Activated naive CD4-positive, alpha-beta T cell treated with Interleukin-2 at 50 U/mL for 16 hours (primary cell): ENCODE measurements at regions not wholly inside any gene's neighbourhood (a gene's known extent, or its start where the extent isn't known, plus 50 kb on each side); places are given as distances from the start of the nearest gene placed in this dataset.

Source experiments
- DNase-seq: peaks from one replicate; pipeline ENCODE4 v3.0.0-alpha.2; 2020

GRCh38 chr12:24721191-24721590 lies 227.7 kb downstream of the BCAT1 start:
- DNase-seq = no peak

GRCh38 chr12:24719293-24719721 lies 229.6 kb downstream of the BCAT1 start:
- peak; percentile 50 for DNase-seq

- no peak for DNase-seq
Observed at GRCh38 chr12:24718617-24719016, 230.3 kb downstream of the BCAT1 start.

GRCh38 chr12:24714237-24714636 lies 234.7 kb downstream of the BCAT1 start:
- DNase-seq = no peak

- DNase-seq = no peak
Observed at GRCh38 chr12:24711056-24712008, 237.6 kb downstream of the BCAT1 start.

GRCh38 chr12:24709216-24709615 lies 239.7 kb downstream of the BCAT1 start:
- no peak for DNase-seq

GRCh38 chr12:24708718-24709117 lies 240.2 kb downstream of the BCAT1 start:
- no peak for DNase-seq

GRCh38 chr12:24708043-24708442 lies 240.9 kb downstream of the BCAT1 start:
- DNase-seq = no peak

GRCh38 chr12:24707334-24707733 lies 241.6 kb downstream of the BCAT1 start:
- no peak for DNase-seq

GRCh38 chr12:24705741-24706358 lies 243.1 kb downstream of the BCAT1 start:
- no peak for DNase-seq

- DNase-seq = no peak
Observed at GRCh38 chr12:24705216-24705615, 243.7 kb downstream of the BCAT1 start.

- DNase-seq = no peak
Observed at GRCh38 chr12:24701343-24701742, 247.6 kb downstream of the BCAT1 start.

GRCh38 chr12:24698972-24699371 lies 249.9 kb downstream of the BCAT1 start:
- DNase-seq = no peak

GRCh38 chr12:24697769-24698168 lies 251.1 kb downstream of the BCAT1 start:
- no peak for DNase-seq

GRCh38 chr12:24697295-24697694 lies 251.6 kb downstream of the BCAT1 start:
- no peak for DNase-seq

GRCh38 chr12:24696800-24697199 lies 252.1 kb downstream of the BCAT1 start:
- no peak for DNase-seq

GRCh38 chr12:24695657-24696329 lies 253.1 kb downstream of the BCAT1 start:
- DNase-seq = no peak

GRCh38 chr12:24695103-24695502 lies 253.8 kb downstream of the BCAT1 start:
- DNase-seq = no peak

- DNase-seq = no peak
Observed at GRCh38 chr12:24688601-24689000, 260.3 kb downstream of the BCAT1 start.

GRCh38 chr12:24681570-24681969 lies 267.3 kb downstream of the BCAT1 start:
- no peak for DNase-seq

GRCh38 chr12:24679126-24679525 lies 269.8 kb downstream of the BCAT1 start:
- DNase-seq = no peak

GRCh38 chr12:24678436-24678835 lies 270.5 kb downstream of the BCAT1 start:
- no peak for DNase-seq

GRCh38 chr12:24668563-24668962 lies 280.3 kb downstream of the BCAT1 start:
- no peak for DNase-seq
